ENCODE measurements at regions not wholly inside any gene's neighbourhood (a gene's known extent, or its start where the extent isn't known, plus 50 kb on each side); places are given as distances from the start of the nearest gene placed in this dataset.

GRCh38 chr6:100232781-100233573, 231.7 kb downstream of the SIM1 start:
- no peak for DNase-seq (ENCODE audit: extremely low read depth, low read depth)
- H3K4me3 ChIP-seq (replicated peaks; ENCODE audit: low read depth, low read length): no peak overlapping the region
- no peak for TF ChIP-seq CTCF (IDR thresholded peaks at IDR 0.05; ENCODE audit: low read depth, low read length, missing control alignments)

GRCh38 chr6:100230953-100231316, 233.8 kb downstream of the SIM1 start:
- DNase-seq (ENCODE audit: extremely low read depth, low read depth): no peak
- no peak for TF ChIP-seq CTCF (IDR thresholded peaks at IDR 0.05; ENCODE audit: low read depth, low read length, missing control alignments)
- no peak overlapping the region for H3K4me3 ChIP-seq (replicated peaks; ENCODE audit: low read depth, low read length)

- TF ChIP-seq CTCF (IDR thresholded peaks at IDR 0.05; ENCODE audit: low read depth, low read length, missing control alignments): no peak
- H3K4me3 ChIP-seq (replicated peaks; ENCODE audit: low read depth, low read length): no peak overlapping the region
Observed at GRCh38 chr6:100230115-100230952, 234.4 kb downstream of the SIM1 start.

GRCh38 chr6:100229512-100229911, 235.2 kb downstream of the SIM1 start:
- no peak for TF ChIP-seq CTCF (IDR thresholded peaks at IDR 0.05; ENCODE audit: low read depth, low read length, missing control alignments)
- DNase-seq (ENCODE audit: extremely low read depth, low read depth): no peak
- no peak overlapping the region for H3K4me3 ChIP-seq (replicated peaks; ENCODE audit: low read depth, low read length)

More at GRCh38 chr6:100230115-100230952, 234.4 kb downstream of the SIM1 start:
- DNase-seq (ENCODE audit: extremely low read depth, low read depth): no peak

GRCh38 chr6:100228834-100229441, 234.9 kb upstream of the MCHR2 start:
- TF ChIP-seq CTCF (IDR thresholded peaks at IDR 0.05; ENCODE audit: low read depth, low read length, missing control alignments): no peak
- no peak for DNase-seq (ENCODE audit: extremely low read depth, low read depth)
- H3K4me3 ChIP-seq (replicated peaks; ENCODE audit: low read depth, low read length): no peak overlapping the region; the same call in 1 of the 2 replicates

- no peak for TF ChIP-seq CTCF (IDR thresholded peaks at IDR 0.05; ENCODE audit: low read depth, low read length, missing control alignments)
- no peak overlapping the region for H3K4me3 ChIP-seq (replicated peaks; ENCODE audit: low read depth, low read length)
- DNase-seq (ENCODE audit: extremely low read depth, low read depth): no peak
Observed at GRCh38 chr6:100228437-100228833, 234.4 kb upstream of the MCHR2 start.

All from HFF-Myc (cell line).